HL-60 (cell line): ENCODE measurements at regions not wholly inside any gene's neighbourhood (a gene's known extent, or its start where the extent isn't known, plus 50 kb on each side); places are given as distances from the start of the nearest gene placed in this dataset.

Source experiments
- POLR2AphosphoS5 ChIP-seq: IDR thresholded peaks from 2 replicates; pipeline ENCODE4 v1.6.1; 2012; ENCODE audit warnings: low read depth
- TF ChIP-seq, protein P1 (sequence below): IDR thresholded peaks from one replicate; pipeline ENCODE4 v1.5.1; 2011; ENCODE audit warnings: low read length, control low read depth, inconsistent platforms; ENCODE audit not compliant: insufficient read depth

DNA sequence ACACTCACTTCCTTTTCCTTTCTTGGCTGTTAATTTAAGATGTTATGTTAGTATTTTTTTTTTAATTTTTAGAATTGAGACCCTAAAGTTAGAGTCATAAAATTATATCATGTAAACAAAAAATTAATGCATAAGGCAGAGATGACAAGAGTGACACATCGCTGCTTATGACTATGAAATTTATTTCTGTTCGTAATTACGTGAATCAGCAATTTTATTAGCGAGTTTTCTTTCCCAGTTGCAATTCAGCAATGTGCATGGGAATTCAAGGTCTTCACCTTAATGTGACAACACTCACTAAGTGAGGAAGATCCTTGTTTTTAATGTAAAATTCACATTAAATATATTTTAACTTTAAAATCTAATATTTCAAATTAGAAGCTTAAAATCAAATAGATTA lies 181.2 kb upstream of the SPOCK3 start:
- no peak for TF ChIP-seq POLR2AphosphoS5
- TF ChIP-seq, protein P1, sequence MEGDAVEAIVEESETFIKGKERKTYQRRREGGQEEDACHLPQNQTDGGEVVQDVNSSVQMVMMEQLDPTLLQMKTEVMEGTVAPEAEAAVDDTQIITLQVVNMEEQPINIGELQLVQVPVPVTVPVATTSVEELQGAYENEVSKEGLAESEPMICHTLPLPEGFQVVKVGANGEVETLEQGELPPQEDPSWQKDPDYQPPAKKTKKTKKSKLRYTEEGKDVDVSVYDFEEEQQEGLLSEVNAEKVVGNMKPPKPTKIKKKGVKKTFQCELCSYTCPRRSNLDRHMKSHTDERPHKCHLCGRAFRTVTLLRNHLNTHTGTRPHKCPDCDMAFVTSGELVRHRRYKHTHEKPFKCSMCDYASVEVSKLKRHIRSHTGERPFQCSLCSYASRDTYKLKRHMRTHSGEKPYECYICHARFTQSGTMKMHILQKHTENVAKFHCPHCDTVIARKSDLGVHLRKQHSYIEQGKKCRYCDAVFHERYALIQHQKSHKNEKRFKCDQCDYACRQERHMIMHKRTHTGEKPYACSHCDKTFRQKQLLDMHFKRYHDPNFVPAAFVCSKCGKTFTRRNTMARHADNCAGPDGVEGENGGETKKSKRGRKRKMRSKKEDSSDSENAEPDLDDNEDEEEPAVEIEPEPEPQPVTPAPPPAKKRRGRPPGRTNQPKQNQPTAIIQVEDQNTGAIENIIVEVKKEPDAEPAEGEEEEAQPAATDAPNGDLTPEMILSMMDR: no peak
